ENCODE measurements at regions not wholly inside any gene's neighbourhood (a gene's known extent, or its start where the extent isn't known, plus 50 kb on each side); places are given as distances from the start of the nearest gene placed in this dataset.

GRCh38 chr5:142248853-142249462, 75.9 kb downstream of the SPRY4 start:
- TF ChIP-seq CTCF (conservative IDR thresholded peaks at IDR 0.05) = no peak
- peak; percentile 70; the same call in 1 of the 2 replicates for TF ChIP-seq ZFX (IDR thresholded peaks at IDR 0.05)
